ENCODE measurements at regions not wholly inside any gene's neighbourhood (a gene's known extent, or its start where the extent isn't known, plus 50 kb on each side); places are given as distances from the start of the nearest gene placed in this dataset.

DNA sequence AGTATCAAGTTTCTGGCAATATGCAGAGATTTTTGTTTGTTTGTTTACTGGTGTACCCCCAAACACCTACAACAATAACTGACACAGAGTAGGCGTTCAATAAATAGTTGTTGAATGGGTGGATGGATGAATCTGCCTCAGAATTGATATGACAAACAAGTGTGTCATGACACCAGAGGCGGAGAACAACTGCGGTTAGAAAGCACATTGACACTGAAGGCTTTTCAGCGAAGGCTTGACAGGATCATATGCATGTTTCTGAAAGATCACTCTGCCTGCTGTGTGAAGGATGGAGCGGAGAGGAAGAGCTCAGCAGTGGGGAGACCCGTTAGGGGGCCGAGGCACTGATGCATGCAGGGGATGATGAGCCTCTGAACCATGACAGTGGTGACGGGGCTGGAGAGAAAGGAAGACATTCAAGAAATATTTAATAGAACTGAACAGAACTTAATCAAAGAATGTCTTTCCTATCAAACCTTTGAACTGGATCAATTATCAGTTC, 108.5 kb upstream of the USP47 start:
- TF ChIP-seq, protein P1, sequence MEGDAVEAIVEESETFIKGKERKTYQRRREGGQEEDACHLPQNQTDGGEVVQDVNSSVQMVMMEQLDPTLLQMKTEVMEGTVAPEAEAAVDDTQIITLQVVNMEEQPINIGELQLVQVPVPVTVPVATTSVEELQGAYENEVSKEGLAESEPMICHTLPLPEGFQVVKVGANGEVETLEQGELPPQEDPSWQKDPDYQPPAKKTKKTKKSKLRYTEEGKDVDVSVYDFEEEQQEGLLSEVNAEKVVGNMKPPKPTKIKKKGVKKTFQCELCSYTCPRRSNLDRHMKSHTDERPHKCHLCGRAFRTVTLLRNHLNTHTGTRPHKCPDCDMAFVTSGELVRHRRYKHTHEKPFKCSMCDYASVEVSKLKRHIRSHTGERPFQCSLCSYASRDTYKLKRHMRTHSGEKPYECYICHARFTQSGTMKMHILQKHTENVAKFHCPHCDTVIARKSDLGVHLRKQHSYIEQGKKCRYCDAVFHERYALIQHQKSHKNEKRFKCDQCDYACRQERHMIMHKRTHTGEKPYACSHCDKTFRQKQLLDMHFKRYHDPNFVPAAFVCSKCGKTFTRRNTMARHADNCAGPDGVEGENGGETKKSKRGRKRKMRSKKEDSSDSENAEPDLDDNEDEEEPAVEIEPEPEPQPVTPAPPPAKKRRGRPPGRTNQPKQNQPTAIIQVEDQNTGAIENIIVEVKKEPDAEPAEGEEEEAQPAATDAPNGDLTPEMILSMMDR (IDR thresholded peaks at IDR 0.05) = no peak
- TF ChIP-seq PBX3 (IDR thresholded peaks at IDR 0.05) = no peak
- no peak for TF ChIP-seq TAF1 (IDR thresholded peaks at IDR 0.05; ENCODE audit: borderline replicate concordance, low read depth, low read length)
- TF ChIP-seq, protein P2, sequence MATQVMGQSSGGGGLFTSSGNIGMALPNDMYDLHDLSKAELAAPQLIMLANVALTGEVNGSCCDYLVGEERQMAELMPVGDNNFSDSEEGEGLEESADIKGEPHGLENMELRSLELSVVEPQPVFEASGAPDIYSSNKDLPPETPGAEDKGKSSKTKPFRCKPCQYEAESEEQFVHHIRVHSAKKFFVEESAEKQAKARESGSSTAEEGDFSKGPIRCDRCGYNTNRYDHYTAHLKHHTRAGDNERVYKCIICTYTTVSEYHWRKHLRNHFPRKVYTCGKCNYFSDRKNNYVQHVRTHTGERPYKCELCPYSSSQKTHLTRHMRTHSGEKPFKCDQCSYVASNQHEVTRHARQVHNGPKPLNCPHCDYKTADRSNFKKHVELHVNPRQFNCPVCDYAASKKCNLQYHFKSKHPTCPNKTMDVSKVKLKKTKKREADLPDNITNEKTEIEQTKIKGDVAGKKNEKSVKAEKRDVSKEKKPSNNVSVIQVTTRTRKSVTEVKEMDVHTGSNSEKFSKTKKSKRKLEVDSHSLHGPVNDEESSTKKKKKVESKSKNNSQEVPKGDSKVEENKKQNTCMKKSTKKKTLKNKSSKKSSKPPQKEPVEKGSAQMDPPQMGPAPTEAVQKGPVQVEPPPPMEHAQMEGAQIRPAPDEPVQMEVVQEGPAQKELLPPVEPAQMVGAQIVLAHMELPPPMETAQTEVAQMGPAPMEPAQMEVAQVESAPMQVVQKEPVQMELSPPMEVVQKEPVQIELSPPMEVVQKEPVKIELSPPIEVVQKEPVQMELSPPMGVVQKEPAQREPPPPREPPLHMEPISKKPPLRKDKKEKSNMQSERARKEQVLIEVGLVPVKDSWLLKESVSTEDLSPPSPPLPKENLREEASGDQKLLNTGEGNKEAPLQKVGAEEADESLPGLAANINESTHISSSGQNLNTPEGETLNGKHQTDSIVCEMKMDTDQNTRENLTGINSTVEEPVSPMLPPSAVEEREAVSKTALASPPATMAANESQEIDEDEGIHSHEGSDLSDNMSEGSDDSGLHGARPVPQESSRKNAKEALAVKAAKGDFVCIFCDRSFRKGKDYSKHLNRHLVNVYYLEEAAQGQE (IDR thresholded peaks at IDR 0.05; ENCODE audit: low read depth, low read length) = no peak
- no peak for TF ChIP-seq RAD21 (IDR thresholded peaks at IDR 0.05; ENCODE audit: low read length)
- TF ChIP-seq MXI1 (IDR thresholded peaks at IDR 0.05; ENCODE audit: low read depth, low read length) = no peak
- TF ChIP-seq EZH2phosphoT487 (IDR thresholded peaks at IDR 0.05; ENCODE audit: borderline replicate concordance, low read depth) = no peak
- TF ChIP-seq RCOR1 (IDR thresholded peaks at IDR 0.05; ENCODE audit: low read length) = no peak
- TF ChIP-seq MAX (IDR thresholded peaks at IDR 0.05; ENCODE audit: low read depth) = no peak

Measured in SK-N-SH (cell line).